GM12878 (cell line): ENCODE measurements at regions not wholly inside any gene's neighbourhood (a gene's known extent, or its start where the extent isn't known, plus 50 kb on each side); places are given as distances from the start of the nearest gene placed in this dataset.

Experiments used
- ATAC-seq: fragments of 200-7000 bp; cut with Tn5 transposase; 3 replicates; pipeline ENCODE4 v1.9.1; 2020; ENCODE audit warnings: mild to moderate bottlenecking, moderate library complexity
- BruUV-seq: library from RNA; stranded (reverse); fragments of 400-500 nt; replicated peaks from 2 replicates; lab custom pipeline; 2021; lab: Mats Ljungman, UMichigan
- CTCF ChIA-PET: fragments of 300-600 bp; sonication (Branson Sonifier 250); formaldehyde crosslinking; extraction: SDS; loops from one replicate; lab custom pipeline; 2021; ENCODE audit warnings: inconsistent platforms; lab: Yijun Ruan, JAX
- POLR2A ChIA-PET: fragments of 350-600 bp; formaldehyde crosslinking; extraction: SDS; loops from one replicate; lab custom pipeline; 2021; ENCODE audit warnings: inconsistent platforms; lab: Charles Lee
- RAD21 ChIA-PET: fragments of 300-600 bp; sonication (Branson Sonifier 250); formaldehyde crosslinking; loops from one replicate; lab custom pipeline; 2023; ENCODE audit warnings: antibody characterized with exemption; ENCODE audit not compliant: unreplicated experiment; lab: Charles Lee
- SMC1A ChIA-PET: fragments of 300-600 bp; sonication (Branson Sonifier 250); formaldehyde crosslinking; loops from one replicate; lab custom pipeline; 2023; ENCODE audit not compliant: unreplicated experiment, uncharacterized antibody; lab: Charles Lee
- DNase-seq: peaks from one replicate; pipeline ENCODE4 v3.0.0-alpha.2; 2011; ENCODE audit warnings: low read depth, low spot score
- FAIRE-seq: peaks from 3 replicates; lab custom pipeline; 2011; peaks lifted over from hg19 to GRCh38; lab: Jason Lieb, UNC
- H2AFZ ChIP-seq: 2 replicates; pipeline ENCODE4 v1.6.0; 2011; ENCODE audit warnings: low read depth, low read length, control low read depth; ENCODE audit not compliant: control insufficient read depth
- H3K27ac ChIP-seq: 2 replicates; pipeline ENCODE4 v1.5.1; 2011; ENCODE audit warnings: control low read depth; ENCODE audit not compliant: control insufficient read depth, insufficient read depth
- H3K27me3 ChIP-seq, 2 experiments: replicated peaks in 1 of 2; 2 replicates each; pipeline versions ENCODE4 v1.6.0 to v1.6.1; 2011; ENCODE audit warnings: low read length in 1 of 2; ENCODE audit not compliant: control insufficient read depth in 2 of 2, insufficient read depth in 2 of 2
- H3K36me3 ChIP-seq, 2 experiments: 2 replicates each; pipeline ENCODE4 v1.5.1; 2011; ENCODE audit warnings: low read length in 1 of 2; ENCODE audit not compliant: control insufficient read depth in 2 of 2, insufficient read depth in 2 of 2
- H3K4me1 ChIP-seq: 2 replicates; pipeline ENCODE4 v1.6.1; 2011; ENCODE audit warnings: mild to moderate bottlenecking, low read length, moderate library complexity, mixed read lengths; ENCODE audit not compliant: control insufficient read depth, insufficient read depth
- H3K4me2 ChIP-seq: 2 replicates; pipeline ENCODE4 v1.6.0; 2011; ENCODE audit warnings: control low read depth; ENCODE audit not compliant: control insufficient read depth, insufficient read depth
- H3K4me3 ChIP-seq: fragments of 200-600 bp; sonication (generic); 2 replicates; pipeline ENCODE4 v1.5.1; 2016
- H3K79me2 ChIP-seq: 2 replicates; pipeline ENCODE4 v1.6.0; 2011; ENCODE audit warnings: low read length; ENCODE audit not compliant: control insufficient read depth, insufficient read depth
- H3K9ac ChIP-seq: 2 replicates; pipeline ENCODE4 v1.8.0; 2011; ENCODE audit warnings: low read length, control low read depth, mixed read lengths; ENCODE audit not compliant: control insufficient read depth, insufficient read depth
- H3K9me3 ChIP-seq: replicated peaks from 3 replicates; pipeline ENCODE4 v1.5.1; 2011; ENCODE audit warnings: mild to moderate bottlenecking, low read length; ENCODE audit not compliant: control insufficient read depth, insufficient read depth
- H4K20me1 ChIP-seq: 2 replicates; pipeline ENCODE4 v1.6.0; 2011; ENCODE audit not compliant: control insufficient read depth, insufficient read depth
- BCL11A ChIP-seq: IDR thresholded peaks from 2 replicates; pipeline ENCODE4 v1.6.1; 2011; ENCODE audit warnings: low read depth, low read length
- EP300 ChIP-seq, 2 experiments: fragments of 150-350 bp in 1 of 2; IDR thresholded peaks; 2 replicates each; pipeline ENCODE4 v1.6.1; 2011 to 2012; ENCODE audit warnings: low read depth in 2 of 2, low read length in 2 of 2, borderline replicate concordance in 1 of 2, improper control_type of control experiment in 1 of 2, inconsistent platforms in 1 of 2; ENCODE audit not compliant: control insufficient read depth in 1 of 2
- HDAC6 ChIP-seq: fragments of 200-600 bp; sonication (generic); IDR thresholded peaks from one replicate; pipeline ENCODE4 v1.8.0; 2017; ENCODE audit warnings: antibody characterized with exemption; ENCODE audit not compliant: unreplicated experiment
- LARP7 ChIP-seq: fragments of 450-650 bp; IDR thresholded peaks from 2 replicates; pipeline ENCODE4 v1.6.1; 2017; ENCODE audit warnings: mild to moderate bottlenecking
- NFIC ChIP-seq: IDR thresholded peaks from 2 replicates; pipeline ENCODE4 v1.6.1; 2012; ENCODE audit warnings: low read depth, mild to moderate bottlenecking, inconsistent platforms, low read length, moderate library complexity
- NRF1 ChIP-seq: conservative IDR thresholded peaks from 2 replicates; pipeline ENCODE4 v1.6.1; 2011; ENCODE audit warnings: mild to moderate bottlenecking, low read depth, low read length, improper control_type of control experiment
- PAX8 ChIP-seq: fragments of 450-650 bp; IDR thresholded peaks from 2 replicates; pipeline ENCODE4 v1.6.1; 2017; ENCODE audit warnings: mild to moderate bottlenecking, moderate library complexity
- RFX5 ChIP-seq: IDR thresholded peaks from 2 replicates; pipeline ENCODE4 v1.6.1; 2011; ENCODE audit warnings: low read depth, low read length, improper control_type of control experiment
- SKIL ChIP-seq: fragments of 450-650 bp; IDR thresholded peaks from 2 replicates; pipeline ENCODE4 v1.6.1; 2017; ENCODE audit warnings: mild to moderate bottlenecking, low read depth, inconsistent platforms; ENCODE audit not compliant: poor library complexity, severe bottlenecking
- SREBF1 ChIP-seq: IDR thresholded peaks from 2 replicates; pipeline ENCODE4 v1.6.1; 2012; ENCODE audit warnings: mild to moderate bottlenecking, low read length
- SUPT20H ChIP-seq: IDR thresholded peaks from 2 replicates; pipeline ENCODE4 v1.6.1; 2011; ENCODE audit warnings: low read depth, mild to moderate bottlenecking, low read length, moderate library complexity, borderline replicate concordance; ENCODE audit not compliant: control insufficient read depth
- TBL1XR1 ChIP-seq: IDR thresholded peaks from 2 replicates; pipeline ENCODE4 v1.6.1; 2012; ENCODE audit warnings: low read depth, low read length, improper control_type of control experiment
- ZSCAN29 ChIP-seq: fragments of 450-650 bp; IDR thresholded peaks from 2 replicates; pipeline ENCODE4 v1.6.1; 2017; ENCODE audit warnings: mild to moderate bottlenecking, moderate library complexity
- WGBS: methylation state at CpG from one replicate; pipeline ENCODE4 v1.1.6; 2016; ENCODE audit warnings: low lambda C conversion rate; ENCODE audit not compliant: insufficient replicate concordance, insufficient coverage; ENCODE audit errors: missing lambda C conversion rate; 5-methylcytosine and 5-hydroxymethylcytosine counted together
- in situ Hi-C: fragments of 300-500 bp; cut with MboI; formaldehyde crosslinking; loops from 9 replicates; pipeline ENCODE4 v1.14.3; 2018; ENCODE audit warnings: mixed read lengths
- intact Hi-C: fragments of 100-400 bp; cut with micrococcal nuclease; formaldehyde crosslinking; loops from one replicate; pipeline ENCODE4 v1.14.2; 2022; ENCODE audit not compliant: unreplicated experiment
- TF ChIP-seq, protein P1 (sequence below): fragments of 450-650 bp; IDR thresholded peaks from 2 replicates; pipeline ENCODE4 v1.6.1; 2014; ENCODE audit warnings: mild to moderate bottlenecking
- TF ChIP-seq, protein P2 (sequence below): fragments of 450-650 bp; IDR thresholded peaks from 2 replicates; pipeline ENCODE4 v1.6.1; 2017; ENCODE audit warnings: mild to moderate bottlenecking
- TF ChIP-seq, protein P3 (sequence below): fragments of 150-350 bp; IDR thresholded peaks from 2 replicates; pipeline ENCODE4 v1.6.1; 2014; ENCODE audit warnings: mild to moderate bottlenecking, low read depth, low read length

DNA sequence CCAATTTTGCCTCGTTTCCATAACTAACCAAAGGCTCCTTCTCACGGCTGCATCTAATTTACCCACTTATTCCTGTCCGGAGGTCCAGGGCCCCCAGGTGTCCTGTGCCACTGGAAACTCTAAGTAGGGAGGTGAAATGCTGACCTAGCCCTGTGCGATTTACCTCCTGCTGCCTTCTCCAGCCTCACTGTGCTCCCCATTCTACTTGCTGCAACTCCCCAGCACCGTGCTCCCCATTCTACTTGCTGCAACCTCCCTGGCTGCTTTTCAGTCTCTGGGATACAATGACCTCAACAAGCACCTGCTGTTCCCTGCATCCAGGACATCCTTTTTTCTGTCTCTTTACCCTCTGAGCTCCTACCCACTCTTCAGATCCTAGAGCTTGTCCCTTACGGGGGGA lies 254.7 kb upstream of the PROK2 start:
- H3K9me3 ChIP-seq, result no peaks in the 10 kb centered on the region; the same call in 2 of the 3 replicates
- no peaks in the 10 kb centered on the region for H4K20me1 ChIP-seq
- no peaks in the 10 kb centered on the region; a peak in 1 of 4 replicates for H3K36me3 ChIP-seq
- no peak overlapping the region for H3K27ac ChIP-seq
- intact Hi-C loops, result no loop called here
- in situ Hi-C loops, result no loop called here
- ChIA-PET POLR2A (interaction anchor here (0.7 kb wide), 1 partner anchor 169 kb away, joined by 4 read pairs; no protein-coding TSS in a partner anchor), RAD21 (no interaction called here), CTCF (interaction anchor here (0.9 to 1.4 kb wide), 4 partner anchors 38 to 164 kb away, joined by 3 to 4 read pairs (median 3); no protein-coding TSS in a partner anchor), SMC1A (interaction anchor here (0.7 to 1.6 kb wide), 4 partner anchors 17 to 779 kb away, joined by 3 read pairs; no protein-coding TSS in a partner anchor)
- FAIRE-seq, result no peak
- H3K9ac ChIP-seq, result no peak overlapping the region
- WGBS, result 70% methylated on average over 6 of the region's 6 CpGs
- no TSS peak for BruUV-seq
- H3K79me2 ChIP-seq, result no peaks in the 10 kb centered on the region
- no peak overlapping the region for H3K4me3 ChIP-seq
- H3K27me3 ChIP-seq, result no peaks in the 10 kb centered on the region
- H3K4me2 ChIP-seq, result no peak overlapping the region
- no peak for ATAC-seq
- no peak overlapping the region for H2AFZ ChIP-seq
- peaks cover 20% of the 10 kb centered on the region for H3K4me1 ChIP-seq
- DNase-seq, result no peak
- TF ChIP-seq PAX8 (no peak), TBL1XR1 (no peak), RFX5 (no peak), NFIC (no peak), SUPT20H (no peak), BCL11A (no peak), LARP7 (no peak), EP300 (IDR thresholded peaks at IDR 0.05; ENCODE audit: borderline replicate concordance in 1 of 2, control insufficient read depth in 1 of 2, low read depth in 2 of 2, low read length in 2 of 2) (no peak), NRF1 (no peak), SKIL (no peak), ZSCAN29 (no peak), HDAC6 (no peak), SREBF1 (no peak)
- TF ChIP-seq, protein P1, sequence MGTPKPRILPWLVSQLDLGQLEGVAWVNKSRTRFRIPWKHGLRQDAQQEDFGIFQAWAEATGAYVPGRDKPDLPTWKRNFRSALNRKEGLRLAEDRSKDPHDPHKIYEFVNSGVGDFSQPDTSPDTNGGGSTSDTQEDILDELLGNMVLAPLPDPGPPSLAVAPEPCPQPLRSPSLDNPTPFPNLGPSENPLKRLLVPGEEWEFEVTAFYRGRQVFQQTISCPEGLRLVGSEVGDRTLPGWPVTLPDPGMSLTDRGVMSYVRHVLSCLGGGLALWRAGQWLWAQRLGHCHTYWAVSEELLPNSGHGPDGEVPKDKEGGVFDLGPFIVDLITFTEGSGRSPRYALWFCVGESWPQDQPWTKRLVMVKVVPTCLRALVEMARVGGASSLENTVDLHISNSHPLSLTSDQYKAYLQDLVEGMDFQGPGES, result no peak
- TF ChIP-seq, protein P2, sequence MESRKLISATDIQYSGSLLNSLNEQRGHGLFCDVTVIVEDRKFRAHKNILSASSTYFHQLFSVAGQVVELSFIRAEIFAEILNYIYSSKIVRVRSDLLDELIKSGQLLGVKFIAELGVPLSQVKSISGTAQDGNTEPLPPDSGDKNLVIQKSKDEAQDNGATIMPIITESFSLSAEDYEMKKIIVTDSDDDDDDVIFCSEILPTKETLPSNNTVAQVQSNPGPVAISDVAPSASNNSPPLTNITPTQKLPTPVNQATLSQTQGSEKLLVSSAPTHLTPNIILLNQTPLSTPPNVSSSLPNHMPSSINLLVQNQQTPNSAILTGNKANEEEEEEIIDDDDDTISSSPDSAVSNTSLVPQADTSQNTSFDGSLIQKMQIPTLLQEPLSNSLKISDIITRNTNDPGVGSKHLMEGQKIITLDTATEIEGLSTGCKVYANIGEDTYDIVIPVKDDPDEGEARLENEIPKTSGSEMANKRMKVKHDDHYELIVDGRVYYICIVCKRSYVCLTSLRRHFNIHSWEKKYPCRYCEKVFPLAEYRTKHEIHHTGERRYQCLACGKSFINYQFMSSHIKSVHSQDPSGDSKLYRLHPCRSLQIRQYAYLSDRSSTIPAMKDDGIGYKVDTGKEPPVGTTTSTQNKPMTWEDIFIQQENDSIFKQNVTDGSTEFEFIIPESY, result no peak
- TF ChIP-seq, protein P3, sequence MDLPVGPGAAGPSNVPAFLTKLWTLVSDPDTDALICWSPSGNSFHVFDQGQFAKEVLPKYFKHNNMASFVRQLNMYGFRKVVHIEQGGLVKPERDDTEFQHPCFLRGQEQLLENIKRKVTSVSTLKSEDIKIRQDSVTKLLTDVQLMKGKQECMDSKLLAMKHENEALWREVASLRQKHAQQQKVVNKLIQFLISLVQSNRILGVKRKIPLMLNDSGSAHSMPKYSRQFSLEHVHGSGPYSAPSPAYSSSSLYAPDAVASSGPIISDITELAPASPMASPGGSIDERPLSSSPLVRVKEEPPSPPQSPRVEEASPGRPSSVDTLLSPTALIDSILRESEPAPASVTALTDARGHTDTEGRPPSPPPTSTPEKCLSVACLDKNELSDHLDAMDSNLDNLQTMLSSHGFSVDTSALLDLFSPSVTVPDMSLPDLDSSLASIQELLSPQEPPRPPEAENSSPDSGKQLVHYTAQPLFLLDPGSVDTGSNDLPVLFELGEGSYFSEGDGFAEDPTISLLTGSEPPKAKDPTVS, result no peak
